H1 (cell line): ENCODE measurements at regions not wholly inside any gene's neighbourhood (a gene's known extent, or its start where the extent isn't known, plus 50 kb on each side); places are given as distances from the start of the nearest gene placed in this dataset.

ENCODE experiments used
- CTCF ChIA-PET: fragments of 300-600 bp; sonication (Branson Sonifier 250); formaldehyde crosslinking; loops from one replicate; lab custom pipeline; 2021; ENCODE audit not compliant: partially characterized antibody; lab: Charles Lee
- POLR2A ChIA-PET: fragments of 300-600 bp; sonication (Branson Sonifier 250); formaldehyde crosslinking; loops from one replicate; lab custom pipeline; 2021; ENCODE audit warnings: inconsistent platforms; ENCODE audit not compliant: partially characterized antibody; lab: Charles Lee
- DNase-seq, 2 experiments: peaks; one replicate each; pipeline versions ENCODE4 v3.0.0 to v3.0.0-alpha.2; 2010 to 2022; ENCODE audit warnings: low spot score in 2 of 2, low read depth in 1 of 2, mixed read lengths in 1 of 2
- FAIRE-seq: peaks from 2 replicates; lab custom pipeline; 2011; peaks lifted over from hg19 to GRCh38; lab: Jason Lieb, UNC
- H2AFZ ChIP-seq: 2 replicates; pipeline ENCODE4 v1.8.1; 2012; ENCODE audit warnings: low read length, inconsistent platforms
- H2AK5ac ChIP-seq: 2 replicates; pipeline ENCODE4 v1.6.1; 2013; ENCODE audit warnings: low read depth, low read length
- H2BK120ac ChIP-seq: replicated peaks from 2 replicates; pipeline ENCODE3; 2013; ENCODE audit warnings: low read depth, low read length, inconsistent platforms
- H2BK12ac ChIP-seq: 2 replicates; pipeline ENCODE4 v1.6.1; 2013; ENCODE audit warnings: low read depth, low read length
- H2BK15ac ChIP-seq: 2 replicates; pipeline ENCODE4 v1.6.1; 2013; ENCODE audit warnings: low read length
- H2BK20ac ChIP-seq: 2 replicates; pipeline ENCODE4 v1.6.1; 2013; ENCODE audit warnings: low read length
- H2BK5ac ChIP-seq: 2 replicates; pipeline ENCODE4 v1.6.1; 2013; ENCODE audit warnings: low read depth, low read length
- H3K14ac ChIP-seq: 2 replicates; pipeline ENCODE4 v1.6.1; 2013; ENCODE audit warnings: inconsistent platforms; ENCODE audit not compliant: insufficient read length
- H3K18ac ChIP-seq: 2 replicates; pipeline ENCODE4 v1.6.1; 2013; ENCODE audit warnings: low read length; ENCODE audit errors: extremely low read depth
- H3K23ac ChIP-seq: 2 replicates; pipeline ENCODE4 v1.6.1; 2013; ENCODE audit warnings: inconsistent platforms; ENCODE audit not compliant: insufficient read length
- H3K23me2 ChIP-seq: 2 replicates; pipeline ENCODE4 v1.6.1; 2013; ENCODE audit warnings: low read depth, low read length
- H3K27ac ChIP-seq: 2 replicates; pipeline ENCODE4 v1.6.1; 2011; ENCODE audit warnings: low read depth, low read length, inconsistent platforms
- H3K27me3 ChIP-seq, 4 experiments: replicated peaks in 1 of 4; 1 replicate in 1 of 4; 2 replicates in 3 of 4; pipeline versions ENCODE4 v1.6.1 to v1.8.1; 2011 to 2013; ENCODE audit warnings: low read length in 3 of 4, mild to moderate bottlenecking in 3 of 4, inconsistent platforms in 2 of 4, mixed read lengths in 2 of 4, moderate library complexity in 1 of 4; ENCODE audit not compliant: control insufficient read depth in 3 of 4, insufficient read depth in 3 of 4; ENCODE audit errors: extremely low read depth in 1 of 4
- H3K36me3 ChIP-seq, 4 experiments: 2 replicates each; pipeline versions ENCODE4 v1.6.1 to v1.8.1; 2011 to 2013; ENCODE audit warnings: mild to moderate bottlenecking in 4 of 4, low read length in 3 of 4, moderate library complexity in 2 of 4, control low read depth in 1 of 4, inconsistent platforms in 1 of 4; ENCODE audit not compliant: insufficient read depth in 4 of 4, control insufficient read depth in 2 of 4
- H3K4ac ChIP-seq: replicated peaks from 2 replicates; pipeline ENCODE3; 2013; ENCODE audit warnings: low read length, low read depth, mixed read lengths, inconsistent platforms; ENCODE audit not compliant: insufficient read length
- H3K4me1 ChIP-seq, 4 experiments: replicated peaks in 1 of 4; 1 replicate in 1 of 4; 2 replicates in 3 of 4; pipeline versions ENCODE4 v1.6.1 to v1.8.1; 2011 to 2013; ENCODE audit warnings: low read length in 3 of 4, inconsistent platforms in 2 of 4, mixed read lengths in 1 of 4; ENCODE audit not compliant: insufficient read depth in 4 of 4, control insufficient read depth in 3 of 4
- H3K4me2 ChIP-seq, 2 experiments: 2 replicates each; pipeline versions ENCODE4 v1.6.1 to v1.8.1; 2011 to 2013; ENCODE audit warnings: low read depth in 2 of 2, low read length in 2 of 2, control low read depth in 1 of 2, inconsistent platforms in 1 of 2, mild to moderate bottlenecking in 1 of 2; ENCODE audit not compliant: insufficient read depth in 1 of 2
- H3K4me3 ChIP-seq, 4 experiments: fragments of 200-600, 300-600 bp in 1 of 4; sonication (generic), shearing (Covaris generic), sonication (Bioruptor Twin) in 1 of 4; 2 replicates each; pipeline versions ENCODE4 v1.5.1 to v1.8.1; 2011 to 2016; ENCODE audit warnings: low read length in 4 of 4, low read depth in 3 of 4, control low read depth in 2 of 4, inconsistent platforms in 2 of 4, mild to moderate bottlenecking in 2 of 4, mixed read lengths in 1 of 4, moderate library complexity in 1 of 4; ENCODE audit not compliant: insufficient read depth in 2 of 4; ENCODE audit errors: extremely low read depth in 1 of 4
- H3K56ac ChIP-seq: replicated peaks from 2 replicates; pipeline ENCODE3; 2013; ENCODE audit warnings: low read depth, mild to moderate bottlenecking, mixed read lengths, low read length, inconsistent platforms; ENCODE audit not compliant: insufficient read length
- H3K79me1 ChIP-seq: 2 replicates; pipeline ENCODE4 v1.6.1; 2013; ENCODE audit warnings: low read depth, low read length, control low read depth
- H3K79me2 ChIP-seq, 2 experiments: 2 replicates each; pipeline versions ENCODE4 v1.6.1 to v1.8.1; 2012 to 2013; ENCODE audit warnings: low read length in 2 of 2, mild to moderate bottlenecking in 2 of 2, inconsistent platforms in 1 of 2; ENCODE audit not compliant: insufficient read depth in 2 of 2, control insufficient read depth in 1 of 2
- H3K9ac ChIP-seq, 4 experiments: replicated peaks in 1 of 4; 1 replicate in 1 of 4; 2 replicates in 3 of 4; pipeline versions ENCODE4 v1.6.1 to v1.8.1; 2011 to 2013; ENCODE audit warnings: low read depth in 3 of 4, low read length in 3 of 4, control low read depth in 2 of 4, mild to moderate bottlenecking in 2 of 4, moderate library complexity in 2 of 4, inconsistent platforms in 1 of 4; ENCODE audit errors: extremely low read depth in 1 of 4
- H3K9me3 ChIP-seq, 2 experiments: 2 replicates each; pipeline versions ENCODE4 v1.6.1 to v1.8.1; 2012 to 2013; ENCODE audit warnings: mild to moderate bottlenecking in 2 of 2, moderate library complexity in 2 of 2, control low read depth in 1 of 2, inconsistent platforms in 1 of 2, low read depth in 1 of 2, low read length in 1 of 2, mixed read lengths in 1 of 2; ENCODE audit not compliant: insufficient read depth in 2 of 2
- H4K20me1 ChIP-seq, 2 experiments: replicated peaks in 1 of 2; 2 replicates each; pipeline versions ENCODE3 to v1.8.1; 2011 to 2013; ENCODE audit warnings: inconsistent platforms in 2 of 2, low read length in 2 of 2, mild to moderate bottlenecking in 1 of 2; ENCODE audit not compliant: insufficient read depth in 2 of 2, control insufficient read depth in 1 of 2
- H4K5ac ChIP-seq: 2 replicates; pipeline ENCODE4 v1.6.1; 2013; ENCODE audit warnings: low read length, low read depth, mixed read lengths, inconsistent platforms; ENCODE audit not compliant: insufficient read length
- H4K8ac ChIP-seq: 2 replicates; pipeline ENCODE4 v1.8.0; 2013; ENCODE audit warnings: mild to moderate bottlenecking, moderate library complexity, low read length, inconsistent platforms; ENCODE audit not compliant: insufficient read depth; ENCODE audit errors: extremely low read depth
- H4K91ac ChIP-seq: replicated peaks from 2 replicates; pipeline ENCODE3; 2013; ENCODE audit warnings: low read length, mixed read lengths, inconsistent platforms; ENCODE audit not compliant: insufficient read length
- ATF3 ChIP-seq: IDR thresholded peaks from 2 replicates; pipeline ENCODE4 v1.6.1; 2011; ENCODE audit warnings: low read depth, mild to moderate bottlenecking, low read length; ENCODE audit not compliant: insufficient read depth
- BCL11A ChIP-seq, 2 experiments: IDR thresholded peaks; one replicate each; pipeline ENCODE4 v1.6.1; 2011; ENCODE audit warnings: low read depth in 2 of 2, low read length in 2 of 2, mild to moderate bottlenecking in 2 of 2
- CTCF ChIP-seq, 3 experiments: IDR thresholded peaks; 1 replicate in 2 of 3; 2 replicates in 1 of 3; pipeline versions ENCODE4 v1.5.1 to v1.6.1; 2011; ENCODE audit warnings: low read length in 3 of 3, mild to moderate bottlenecking in 3 of 3, inconsistent platforms in 2 of 3, low read depth in 1 of 3, moderate library complexity in 1 of 3; ENCODE audit not compliant: insufficient read depth in 1 of 3; ENCODE audit errors: control extremely low read depth in 1 of 3
- EZH2 ChIP-seq: fragments of 200-600 bp; sonication (generic); IDR thresholded peaks from 2 replicates; pipeline ENCODE4 v1.7.1; 2012; ENCODE audit warnings: low read depth, mild to moderate bottlenecking, moderate library complexity, low read length, inconsistent platforms; ENCODE audit not compliant: severe bottlenecking
- GTF2F1 ChIP-seq: IDR thresholded peaks from 2 replicates; pipeline ENCODE4 v1.6.1; 2012; ENCODE audit warnings: low read depth, low read length, improper control_type of control experiment, borderline replicate concordance
- KDM4A ChIP-seq: IDR thresholded peaks from one replicate; pipeline ENCODE4 v1.7.1; 2012; ENCODE audit warnings: low read depth, mild to moderate bottlenecking, moderate library complexity, low read length, inconsistent platforms; ENCODE audit not compliant: severe bottlenecking
- PHF8 ChIP-seq: fragments of 200-600 bp; sonication (generic); conservative IDR thresholded peaks from 2 replicates; pipeline ENCODE4 v1.7.1; 2012; ENCODE audit warnings: low read depth, mild to moderate bottlenecking, inconsistent platforms, low read length, moderate library complexity
- POU5F1 ChIP-seq: IDR thresholded peaks from 2 replicates; pipeline ENCODE4 v1.6.1; 2011; ENCODE audit warnings: low read depth, mild to moderate bottlenecking, low read length, moderate library complexity
- RBBP5 ChIP-seq: IDR thresholded peaks from 2 replicates; pipeline ENCODE4 v1.7.1; 2012; ENCODE audit warnings: low read depth, mild to moderate bottlenecking, inconsistent platforms, low read length, moderate library complexity, borderline replicate concordance
- SRF ChIP-seq: IDR thresholded peaks from 2 replicates; pipeline ENCODE4 v1.6.1; 2011; ENCODE audit warnings: mild to moderate bottlenecking, low read depth, low read length, moderate library complexity
- TAF1 ChIP-seq: IDR thresholded peaks from 2 replicates; pipeline ENCODE4 v1.6.1; 2011; ENCODE audit warnings: mild to moderate bottlenecking, low read depth, low read length
- YY1 ChIP-seq: IDR thresholded peaks from 2 replicates; pipeline ENCODE4 v1.6.1; 2011; ENCODE audit warnings: low read depth, mild to moderate bottlenecking, low read length
- whole genome bisulfite sequencing, 2 experiments: shearing (Covaris generic) in 1 of 2; methylation state at CpG; one replicate each; pipeline versions ENCODE4 v1.1.6 to v1.1.7; 2013 to 2015; ENCODE audit warnings: low lambda C conversion rate in 2 of 2, mixed read lengths in 2 of 2, inconsistent platforms in 1 of 2, low coverage in 1 of 2, missing lambda C conversion rate in 1 of 2; ENCODE audit not compliant: insufficient replicate concordance in 2 of 2, insufficient coverage in 1 of 2, insufficient read length in 1 of 2; ENCODE audit errors: extremely low coverage in 1 of 2, missing lambda C conversion rate in 1 of 2; 5-methylcytosine and 5-hydroxymethylcytosine counted together

- Histone ChIP-seq H3K23me2 (no peaks in the 10 kb centered on the region), H4K8ac (no peak overlapping the region), H3K56ac (no peak overlapping the region), H3K14ac (no peak overlapping the region), H4K20me1 (no peaks in the 10 kb centered on the region), H2BK5ac (no peak overlapping the region), H3K18ac (no peak overlapping the region), H3K4me2 (no peak overlapping the region), H3K4me3 (no peak overlapping the region), H3K4me1 (no peaks in the 10 kb centered on the region), H3K23ac (no peak overlapping the region), H2BK15ac (no peak overlapping the region), H2AK5ac (no peak overlapping the region), H3K9me3 (no peaks in the 10 kb centered on the region; a peak in 2 of 4 replicates), H3K9ac (no peak overlapping the region), H2AFZ (no peak overlapping the region), H2BK20ac (no peak overlapping the region), H3K27me3 (no peaks in the 10 kb centered on the region), H3K79me2 (no peaks in the 10 kb centered on the region), H4K5ac (no peak overlapping the region), H3K36me3 (no peaks in the 10 kb centered on the region), H2BK120ac (no peak overlapping the region), H2BK12ac (no peak overlapping the region), H3K27ac (no peak overlapping the region), H4K91ac (no peak overlapping the region), H3K4ac (no peak overlapping the region), H3K79me1 (no peaks in the 10 kb centered on the region)
- CTCF ChIA-PET, result no interaction called here
- no peak for DNase-seq
- 0% methylated on average over 1 of the region's 1 CpG; no CpG with 5 or more reads in 1 of the 2 experiments for WGBS, 2 experiments
- FAIRE-seq, result no peak
- POLR2A ChIA-PET, result no interaction called here
- TF ChIP-seq YY1 (no peak), TAF1 (no peak), RBBP5 (no peak), EZH2 (no peak), PHF8 (no peak), POU5F1 (no peak), GTF2F1 (no peak), KDM4A (no peak), BCL11A (IDR thresholded peaks at IDR 0.05; ENCODE audit: low read depth in 2 of 2, low read length in 2 of 2) (no peak), CTCF (IDR thresholded peaks at IDR 0.05; ENCODE audit: control extremely low read depth in 1 of 3, insufficient read depth in 1 of 3, low read depth in 1 of 3, low read length in 3 of 3) (no peak), ATF3 (no peak), SRF (no peak)
Measured at GRCh38 chr11:96781082-96781481, 391.3 kb downstream of the JRKL start.
